Hepatocyte (in vitro differentiated cells): ENCODE measurements at regions not wholly inside any gene's neighbourhood (a gene's known extent, or its start where the extent isn't known, plus 50 kb on each side); places are given as distances from the start of the nearest gene placed in this dataset.

Experiments
- DNase-seq: peaks from one replicate; pipeline ENCODE4 v3.0.0-alpha.2; 2016; ENCODE audit warnings: low spot score
- H2AFZ ChIP-seq: fragments of 200-600 bp; sonication (generic); 2 replicates; pipeline ENCODE4 v1.6.0; 2016; ENCODE audit warnings: antibody characterized with exemption, mild to moderate bottlenecking
- H3K27ac ChIP-seq: fragments of 200-600 bp; sonication (generic); 2 replicates; pipeline ENCODE4 v1.5.1; 2016; ENCODE audit warnings: mild to moderate bottlenecking
- H3K27me3 ChIP-seq: fragments of 200-600 bp; sonication (generic); 2 replicates; pipeline ENCODE4 v1.6.1; 2016
- H3K36me3 ChIP-seq: fragments of 200-600 bp; sonication (generic); replicated peaks from 2 replicates; pipeline ENCODE4 v1.5.1; 2016; ENCODE audit warnings: low read depth; ENCODE audit not compliant: insufficient read depth
- H3K4me1 ChIP-seq: fragments of 200-600 bp; sonication (generic); 2 replicates; pipeline ENCODE4 v1.5.1; 2016; ENCODE audit warnings: mild to moderate bottlenecking, moderate library complexity; ENCODE audit not compliant: insufficient read depth
- H3K4me2 ChIP-seq: fragments of 200-600 bp; sonication (generic); 2 replicates; pipeline ENCODE4 v1.6.0; 2016
- H3K4me3 ChIP-seq: fragments of 200-600 bp; sonication (generic); 2 replicates; pipeline ENCODE4 v1.5.1; 2016; ENCODE audit warnings: mild to moderate bottlenecking
- H3K79me2 ChIP-seq: fragments of 200-600 bp; sonication (generic); 2 replicates; pipeline ENCODE4 v1.6.0; 2017; ENCODE audit warnings: mild to moderate bottlenecking
- H3K9me2 ChIP-seq: fragments of 200-600 bp; sonication (generic); replicated peaks from 2 replicates; pipeline ENCODE4 v1.6.0; 2017; ENCODE audit warnings: mild to moderate bottlenecking; ENCODE audit not compliant: insufficient read depth
- H3K9me3 ChIP-seq: fragments of 200-600 bp; sonication (generic); 2 replicates; pipeline ENCODE4 v1.5.1; 2016; ENCODE audit warnings: low read depth, mild to moderate bottlenecking
- H4K20me1 ChIP-seq: fragments of 200-600 bp; sonication (generic); 2 replicates; pipeline ENCODE4 v1.6.0; 2016; ENCODE audit warnings: mild to moderate bottlenecking; ENCODE audit not compliant: insufficient read depth, poor library complexity, severe bottlenecking
- EZH2 ChIP-seq: fragments of 200-600 bp; sonication (generic); IDR thresholded peaks from 2 replicates; pipeline ENCODE4 v1.6.1; 2016; ENCODE audit warnings: antibody characterized with exemption, mild to moderate bottlenecking, borderline replicate concordance
- EZH2phosphoT487 ChIP-seq: fragments of 200-600 bp; sonication (generic); IDR thresholded peaks from one replicate; pipeline ENCODE4 v1.6.1; 2018; ENCODE audit warnings: antibody characterized with exemption, mild to moderate bottlenecking, low read depth, moderate library complexity; ENCODE audit not compliant: unreplicated experiment, severe bottlenecking
- WGBS: methylation state at CpG from one replicate; pipeline ENCODE4 v1.1.6; 2016; ENCODE audit warnings: low lambda C conversion rate; ENCODE audit errors: missing lambda C conversion rate; 5-methylcytosine and 5-hydroxymethylcytosine counted together
- TF ChIP-seq, protein P1 (sequence below): fragments of 200-600 bp; sonication (generic); IDR thresholded peaks from 2 replicates; pipeline ENCODE4 v1.5.1; 2016; ENCODE audit warnings: antibody characterized with exemption, mild to moderate bottlenecking; ENCODE audit not compliant: poor library complexity

DNA sequence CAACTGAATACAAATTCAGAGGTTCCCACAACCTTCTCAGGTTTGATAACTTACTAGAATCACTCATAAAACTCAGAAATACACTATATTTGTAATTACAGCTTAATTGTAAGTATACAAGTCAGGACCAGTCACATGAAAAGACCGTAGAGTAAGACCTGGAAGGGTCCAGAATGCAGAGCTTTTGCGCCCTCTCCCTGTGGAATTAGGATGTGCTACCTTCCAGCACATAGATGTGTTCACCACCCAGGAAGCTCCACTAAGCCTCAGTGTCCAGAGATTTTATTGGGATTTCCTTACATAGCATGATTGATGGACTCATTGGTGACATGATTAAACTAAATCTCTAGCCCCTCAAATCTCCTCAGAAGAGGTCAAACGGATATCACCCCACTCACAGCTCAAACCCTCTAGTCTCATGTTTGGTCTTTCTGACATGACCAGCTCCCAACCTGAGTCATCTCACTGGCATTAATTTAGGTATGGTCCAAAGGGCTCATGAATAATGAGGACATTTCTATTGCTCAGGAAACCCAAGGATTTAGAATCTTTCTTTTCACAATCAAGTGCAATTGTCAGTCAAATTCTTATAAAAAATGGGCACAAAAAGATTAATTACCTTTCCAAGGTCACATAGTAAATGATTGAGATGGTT is 77.2 kb upstream of the UBASH3B start:
- 83% methylated on average over 3 of the region's 3 CpGs for WGBS
- no peaks in the 10 kb centered on the region for H3K27me3 ChIP-seq

DNA sequence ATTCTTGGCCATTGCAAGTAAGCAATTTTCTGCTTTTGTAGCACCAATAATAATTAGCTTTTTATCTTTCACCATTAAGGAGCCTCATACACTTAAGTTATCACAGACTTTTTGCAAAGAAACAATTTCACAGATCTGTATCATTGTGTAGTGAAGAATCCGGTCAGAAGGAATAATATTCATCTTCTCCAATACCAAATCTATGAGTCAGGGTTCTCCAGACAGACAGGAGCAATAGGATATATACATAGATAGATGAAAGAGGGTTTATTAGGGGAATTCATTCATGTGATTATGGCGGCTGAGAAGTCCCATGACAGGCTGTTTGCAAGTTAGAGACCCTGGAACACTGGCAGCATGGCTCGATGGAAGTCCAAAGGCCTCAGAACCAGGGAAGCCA is 82.9 kb upstream of the UBASH3B start:
- WGBS, result 91% methylated on average over 3 of the region's 3 CpGs
- no peak for DNase-seq
- no peak for TF ChIP-seq EZH2
- no peak for TF ChIP-seq EZH2phosphoT487
- TF ChIP-seq, protein P1, sequence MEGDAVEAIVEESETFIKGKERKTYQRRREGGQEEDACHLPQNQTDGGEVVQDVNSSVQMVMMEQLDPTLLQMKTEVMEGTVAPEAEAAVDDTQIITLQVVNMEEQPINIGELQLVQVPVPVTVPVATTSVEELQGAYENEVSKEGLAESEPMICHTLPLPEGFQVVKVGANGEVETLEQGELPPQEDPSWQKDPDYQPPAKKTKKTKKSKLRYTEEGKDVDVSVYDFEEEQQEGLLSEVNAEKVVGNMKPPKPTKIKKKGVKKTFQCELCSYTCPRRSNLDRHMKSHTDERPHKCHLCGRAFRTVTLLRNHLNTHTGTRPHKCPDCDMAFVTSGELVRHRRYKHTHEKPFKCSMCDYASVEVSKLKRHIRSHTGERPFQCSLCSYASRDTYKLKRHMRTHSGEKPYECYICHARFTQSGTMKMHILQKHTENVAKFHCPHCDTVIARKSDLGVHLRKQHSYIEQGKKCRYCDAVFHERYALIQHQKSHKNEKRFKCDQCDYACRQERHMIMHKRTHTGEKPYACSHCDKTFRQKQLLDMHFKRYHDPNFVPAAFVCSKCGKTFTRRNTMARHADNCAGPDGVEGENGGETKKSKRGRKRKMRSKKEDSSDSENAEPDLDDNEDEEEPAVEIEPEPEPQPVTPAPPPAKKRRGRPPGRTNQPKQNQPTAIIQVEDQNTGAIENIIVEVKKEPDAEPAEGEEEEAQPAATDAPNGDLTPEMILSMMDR, result no peak
- Histone ChIP-seq H4K20me1 (no peaks in the 10 kb centered on the region), H3K27ac (no peak overlapping the region), H3K4me1 (no peaks in the 10 kb centered on the region), H3K79me2 (no peaks in the 10 kb centered on the region), H3K4me3 (no peak overlapping the region), H3K9me3 (no peaks in the 10 kb centered on the region), H3K9me2 (no peaks in the 10 kb centered on the region), H3K27me3 (no peaks in the 10 kb centered on the region), H2AFZ (no peak overlapping the region), H3K4me2 (no peak overlapping the region), H3K36me3 (no peaks in the 10 kb centered on the region)

More for the DNA sequence above, 77.2 kb upstream of the UBASH3B start:
- no peaks in the 10 kb centered on the region for H3K36me3 ChIP-seq
- no peaks in the 10 kb centered on the region for H3K9me3 ChIP-seq
- H3K4me1 ChIP-seq, result peaks cover 3% of the 10 kb centered on the region
- no peaks in the 10 kb centered on the region for H3K9me2 ChIP-seq
- TF ChIP-seq EZH2phosphoT487, result no peak
- no peak for TF ChIP-seq EZH2
- TF ChIP-seq, protein P1, result no peak
- H3K27ac ChIP-seq, result no peak overlapping the region
- no peaks in the 10 kb centered on the region for H3K79me2 ChIP-seq
- no peak overlapping the region for H2AFZ ChIP-seq
- no peak for DNase-seq
- no peaks in the 10 kb centered on the region for H4K20me1 ChIP-seq
- no peak overlapping the region for H3K4me3 ChIP-seq
- no peak overlapping the region for H3K4me2 ChIP-seq

DNA sequence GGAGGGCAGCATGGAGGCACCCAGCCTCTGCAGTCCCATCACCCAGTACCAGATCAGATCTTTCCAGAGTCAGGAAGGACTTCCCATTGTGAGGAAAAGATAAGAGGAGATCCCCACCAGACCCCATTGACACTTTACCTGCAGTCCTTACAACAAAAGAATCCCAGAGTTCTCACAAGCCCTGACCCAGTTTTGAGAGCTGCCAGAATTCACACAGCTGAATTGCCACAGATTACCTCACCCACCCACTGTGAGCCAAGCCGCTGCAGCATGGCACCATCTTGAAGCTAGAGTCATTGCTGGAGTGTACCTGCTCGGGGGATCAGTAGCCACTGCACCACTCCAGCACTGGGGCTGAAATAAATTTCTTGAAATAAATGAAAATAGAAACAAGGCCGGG is 91.8 kb upstream of the UBASH3B start:
- H3K9me2 ChIP-seq, result no peaks in the 10 kb centered on the region
- no peak overlapping the region for H2AFZ ChIP-seq
- DNase-seq, result no peak
- no peak overlapping the region for H3K27ac ChIP-seq
- H3K27me3 ChIP-seq, result no peaks in the 10 kb centered on the region
- no peaks in the 10 kb centered on the region for H3K79me2 ChIP-seq
- no peak for TF ChIP-seq EZH2phosphoT487
- TF ChIP-seq EZH2, result no peak
- TF ChIP-seq, protein P1, result no peak
- 89% methylated on average over 3 of the region's 3 CpGs for WGBS
- H3K4me2 ChIP-seq, result no peak overlapping the region
- no peaks in the 10 kb centered on the region for H3K9me3 ChIP-seq
- H3K4me3 ChIP-seq, result no peak overlapping the region
- H3K4me1 ChIP-seq, result no peaks in the 10 kb centered on the region
- H3K36me3 ChIP-seq, result no peaks in the 10 kb centered on the region
- H4K20me1 ChIP-seq, result no peaks in the 10 kb centered on the region
